ENCODE measurements at regions not wholly inside any gene's neighbourhood (a gene's known extent, or its start where the extent isn't known, plus 50 kb on each side); places are given as distances from the start of the nearest gene placed in this dataset.

- DNase-seq, result peak; percentile 25
These were observed 842.1 kb downstream of the TBC1D22A start for GRCh38 chr22:47604563-47604962.

GRCh38 chr22:47602732-47603131 is 840.3 kb downstream of the TBC1D22A start:
- no peak for DNase-seq

GRCh38 chr22:47601666-47602065 is 839.2 kb downstream of the TBC1D22A start:
- DNase-seq, result peak; percentile 38

GRCh38 chr22:47600791-47601625 is 838.6 kb downstream of the TBC1D22A start:
- peak; percentile 39 for DNase-seq

- DNase-seq, result peak; percentile 39
These were observed 837.8 kb downstream of the TBC1D22A start for GRCh38 chr22:47600281-47600680.

- DNase-seq, result peak; percentile 38
These were observed 837.3 kb downstream of the TBC1D22A start for GRCh38 chr22:47599753-47600152.

GRCh38 chr22:47598864-47599263 is 836.4 kb downstream of the TBC1D22A start:
- peak; percentile 28 for DNase-seq

- peak; percentile 16 for DNase-seq
These were observed 834.6 kb downstream of the TBC1D22A start for GRCh38 chr22:47597041-47597440.

- peak; percentile 42 for DNase-seq
These were observed 833.8 kb downstream of the TBC1D22A start for GRCh38 chr22:47596176-47596690.

- DNase-seq, result peak; percentile 33
These were observed 832.5 kb downstream of the TBC1D22A start for GRCh38 chr22:47594836-47595521.

- DNase-seq, result peak; percentile 52
These were observed 831.5 kb downstream of the TBC1D22A start for GRCh38 chr22:47593911-47594311.

- DNase-seq, result no peak
These were observed 830.8 kb downstream of the TBC1D22A start for GRCh38 chr22:47593291-47593690.

- DNase-seq, result peak; percentile 42
These were observed 830.3 kb downstream of the TBC1D22A start for GRCh38 chr22:47592791-47593190.

GRCh38 chr22:47591709-47592108 is 829.3 kb downstream of the TBC1D22A start:
- peak; percentile 14 for DNase-seq

GRCh38 chr22:47591016-47591415 is 828.6 kb downstream of the TBC1D22A start:
- DNase-seq, result no peak

GRCh38 chr22:47589271-47590250 is 827.1 kb downstream of the TBC1D22A start:
- DNase-seq, result peak; percentile 54

GRCh38 chr22:47588578-47588960 is 826.1 kb downstream of the TBC1D22A start:
- DNase-seq, result peak; percentile 21

- DNase-seq, result peak; percentile 31
These were observed 825.6 kb downstream of the TBC1D22A start for GRCh38 chr22:47587861-47588577.

- peak; percentile 24 for DNase-seq
These were observed 824.9 kb downstream of the TBC1D22A start for GRCh38 chr22:47587361-47587760.

GRCh38 chr22:47586946-47587345 is 824.5 kb downstream of the TBC1D22A start:
- peak; percentile 30 for DNase-seq

- no peak for DNase-seq
These were observed 823.6 kb downstream of the TBC1D22A start for GRCh38 chr22:47586038-47586437.
